Activated CD4-positive, alpha-beta T cell treated with anti-CD3 and anti-CD28 coated beads, Interleukin-2, Interleukin-6, amounts not matched to agents 100 ng/mL and 50 ng/mL, durations not matched to agents 16 hours and 8 hours (primary cell): ENCODE measurements at regions not wholly inside any gene's neighbourhood (a gene's known extent, or its start where the extent isn't known, plus 50 kb on each side); places are given as distances from the start of the nearest gene placed in this dataset.
"Not testable (repeated sequence)": the region's sequence is repeated elsewhere in the genome, so short reads cannot be mapped to it uniquely, and the experiment has no call there.

Source experiments
- DNase-seq: peaks from one replicate; pipeline ENCODE4 v3.0.0-alpha.2; 2020

DNA sequence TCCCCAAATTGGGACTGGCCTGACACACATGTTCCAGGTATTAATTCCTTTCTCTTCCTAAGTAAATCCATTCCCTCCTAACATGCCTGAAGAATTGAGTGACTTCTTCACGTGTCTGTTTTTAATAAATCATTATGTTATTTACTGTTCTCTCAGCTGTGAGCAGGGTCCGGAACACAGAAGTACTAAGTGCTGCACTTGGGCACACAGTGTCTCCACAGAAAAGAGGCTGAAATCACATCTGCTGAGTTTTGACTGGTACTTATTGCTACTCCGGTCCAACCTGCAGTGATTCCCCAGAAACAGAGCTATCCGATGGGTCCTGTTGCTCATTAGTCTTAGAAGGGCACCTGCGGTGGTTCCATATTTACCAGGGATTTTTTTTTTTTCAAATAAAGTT is 202.6 kb downstream of the RBM46 start:
- no peak for DNase-seq

DNA sequence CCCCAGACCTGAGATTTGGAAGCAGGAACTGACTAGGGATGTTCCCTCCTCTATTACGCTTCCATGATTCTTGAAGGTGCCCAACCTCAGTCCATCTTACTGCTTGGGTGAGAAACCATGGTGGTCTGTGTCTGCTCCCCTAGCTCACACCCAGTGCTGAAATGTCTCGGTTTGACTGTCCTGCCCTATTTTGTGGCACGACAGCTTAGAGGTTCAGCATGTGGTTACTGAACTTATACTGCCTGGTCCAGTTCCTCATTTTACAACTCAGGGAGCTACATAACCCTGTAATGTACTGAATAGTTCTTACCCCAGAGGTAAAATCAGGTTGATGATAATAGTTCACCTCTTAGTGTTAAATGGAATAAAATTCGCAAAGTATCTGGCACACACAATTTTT is 203.1 kb downstream of the RBM46 start:
- DNase-seq: no peak

DNA sequence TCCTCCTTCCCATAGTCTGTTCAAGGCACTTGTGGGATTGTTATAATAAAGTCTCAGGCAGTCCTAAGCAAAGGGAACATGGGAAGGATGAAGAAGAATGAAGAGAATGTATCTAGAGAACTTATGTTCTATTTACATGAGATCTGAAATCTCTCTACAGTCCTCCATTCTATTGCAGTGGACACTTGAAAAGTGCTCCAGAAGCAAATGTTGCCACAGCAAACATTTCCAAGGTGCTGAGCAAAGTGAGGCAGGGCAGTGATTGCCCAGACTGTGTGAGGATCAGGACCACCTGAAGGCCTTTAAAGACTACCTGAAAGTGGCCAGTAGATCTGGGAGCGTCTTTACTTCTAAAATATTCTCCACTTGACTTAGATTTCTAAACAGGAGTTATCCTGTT is 203.5 kb downstream of the RBM46 start:
- no peak for DNase-seq

DNA sequence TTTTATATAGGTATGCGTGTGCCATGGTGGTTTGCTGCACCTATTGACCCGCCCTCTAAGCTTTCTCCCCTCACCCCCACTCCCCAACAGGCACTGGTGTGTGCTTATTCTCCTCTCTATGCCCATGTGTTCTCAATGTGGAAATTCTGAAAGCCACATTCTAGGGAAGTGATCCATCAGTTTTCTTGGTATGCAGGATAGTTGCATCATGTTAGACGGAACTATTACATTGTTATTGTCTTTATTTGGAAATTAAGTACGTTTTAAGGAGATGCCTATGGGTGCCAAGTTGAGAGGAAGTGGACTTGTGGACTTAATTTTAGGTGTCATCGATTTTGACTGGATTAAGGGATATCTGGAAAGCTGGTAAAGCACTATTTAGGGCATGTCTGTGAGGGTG is 204.6 kb downstream of the RBM46 start:
- no peak for DNase-seq

DNA sequence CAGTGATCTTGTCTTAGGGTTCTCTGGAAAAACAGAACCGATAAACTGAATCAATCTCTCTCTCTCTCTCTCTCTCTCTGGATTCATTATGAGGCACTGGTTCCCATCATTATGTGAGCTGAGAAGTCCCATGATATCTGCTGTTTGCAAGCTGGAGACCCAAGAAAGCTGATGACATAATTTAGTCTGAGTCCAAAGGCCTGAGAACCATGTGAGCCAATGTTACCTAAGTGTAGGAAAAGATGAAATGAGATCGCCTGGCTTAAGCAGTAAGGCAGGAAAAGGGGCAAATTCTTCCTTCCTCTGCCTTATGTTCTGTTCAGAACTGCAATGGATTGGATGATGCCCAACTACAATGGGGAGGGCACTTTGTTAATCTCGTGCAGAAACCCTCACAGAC is 207.4 kb downstream of the RBM46 start:
- DNase-seq: no peak

DNA sequence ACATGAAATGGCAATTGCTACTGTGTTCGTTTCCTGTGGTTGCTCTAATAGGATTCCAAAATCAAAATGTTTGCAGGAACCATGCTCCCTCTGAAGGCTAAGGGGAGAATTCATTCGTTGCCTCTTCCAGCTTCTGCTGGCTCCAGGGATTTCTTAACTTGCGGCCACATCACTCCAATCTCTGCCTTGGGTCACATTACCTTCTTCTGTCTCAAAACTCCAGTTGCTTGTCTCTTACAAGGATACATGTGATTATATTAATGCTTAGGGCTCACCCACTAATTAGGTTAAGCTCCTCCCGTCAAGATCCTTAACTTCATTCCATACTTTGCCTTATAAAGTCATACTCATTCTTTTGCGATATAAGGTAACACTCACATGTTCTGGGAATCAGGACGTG is 208.4 kb downstream of the RBM46 start:
- DNase-seq: no peak

DNA sequence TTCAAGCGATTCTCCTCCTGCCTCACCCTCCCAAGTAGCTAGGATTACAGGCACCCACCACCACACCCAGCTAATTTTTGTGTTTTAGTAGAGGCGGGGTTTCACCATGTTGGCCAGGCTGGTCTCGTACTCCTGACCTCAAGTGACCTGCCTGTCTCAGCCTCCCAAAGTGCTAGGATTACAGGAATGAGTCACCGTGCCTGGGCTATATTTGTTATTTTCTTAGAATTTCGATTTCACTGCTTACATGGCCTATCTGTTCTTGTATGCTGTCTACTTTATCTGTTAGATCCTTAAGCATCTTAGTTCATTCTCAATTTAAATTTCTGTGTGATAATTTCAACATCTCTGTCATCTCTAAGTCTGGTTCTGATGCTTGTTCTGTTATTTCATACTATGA is 210.6 kb upstream of the NPY2R start:
- not testable (repeated sequence) for DNase-seq

DNA sequence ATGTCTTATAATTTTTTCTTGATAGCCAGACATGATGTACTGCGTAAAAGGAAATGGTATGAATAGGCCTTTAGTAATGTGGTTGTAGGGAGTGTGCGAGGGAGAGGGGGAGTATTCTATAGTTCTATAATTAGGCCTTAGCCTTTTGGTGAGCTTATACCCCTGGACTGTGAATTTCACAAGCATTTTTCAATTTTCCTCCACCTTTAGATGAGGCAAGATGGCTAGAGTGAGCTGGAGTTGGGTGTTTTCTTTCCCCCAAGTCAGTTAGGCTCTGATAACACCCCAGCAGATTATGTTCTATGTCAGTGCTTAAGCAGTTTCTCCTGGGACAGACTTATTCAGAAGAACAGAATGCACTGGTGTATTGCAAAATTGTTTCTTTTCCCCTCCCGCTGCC is 210.2 kb upstream of the NPY2R start:
- no peak for DNase-seq

DNA sequence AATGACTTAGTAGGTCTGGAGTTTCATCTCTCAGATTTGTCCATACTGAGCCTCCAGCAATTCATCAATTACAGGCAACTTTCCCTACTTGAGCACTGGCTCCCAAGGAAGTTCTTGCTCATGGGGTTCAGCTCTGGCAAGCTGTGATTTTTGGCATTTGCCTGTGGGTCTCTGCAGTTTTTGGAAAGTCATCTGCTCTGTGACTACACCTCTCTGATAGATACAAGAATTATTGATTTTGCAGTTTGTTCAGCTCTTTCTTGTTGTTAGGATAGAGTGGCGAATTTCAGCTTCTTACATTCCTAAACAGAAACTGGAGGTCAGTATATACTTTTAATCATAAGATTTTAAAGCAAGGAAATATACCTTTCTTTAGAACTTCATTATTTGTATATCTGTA is 209.7 kb upstream of the NPY2R start:
- no peak for DNase-seq

DNA sequence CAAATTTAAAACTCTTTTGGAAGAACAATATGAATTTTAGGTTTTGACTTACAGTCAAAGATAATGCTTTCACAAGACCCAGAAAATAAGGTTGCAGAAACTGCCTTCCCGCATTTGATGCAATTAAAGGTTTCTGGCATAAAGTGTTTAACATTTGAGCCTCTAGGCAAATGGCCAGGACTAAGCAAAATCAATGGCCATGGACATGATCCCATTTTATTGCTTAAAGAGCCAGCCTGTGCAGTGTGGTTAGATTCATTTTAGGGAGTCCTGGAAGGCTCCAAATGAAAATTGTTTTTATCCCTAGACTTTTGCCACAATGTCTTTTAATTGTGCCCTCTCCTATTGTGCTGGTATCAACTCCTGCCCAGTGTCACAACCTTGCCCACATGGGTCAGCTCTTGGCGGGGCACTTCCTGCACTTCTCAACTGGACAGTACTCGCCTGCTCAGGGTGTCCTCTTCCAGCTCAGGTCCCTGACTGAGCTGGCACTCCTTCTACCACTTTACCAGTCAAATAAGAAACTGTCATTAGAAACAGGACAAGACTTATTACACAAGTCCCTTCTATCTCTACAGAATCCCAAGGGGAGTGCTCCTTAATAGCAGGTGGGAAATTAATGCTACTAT is 208.4 kb upstream of the NPY2R start:
- DNase-seq: no peak

DNA sequence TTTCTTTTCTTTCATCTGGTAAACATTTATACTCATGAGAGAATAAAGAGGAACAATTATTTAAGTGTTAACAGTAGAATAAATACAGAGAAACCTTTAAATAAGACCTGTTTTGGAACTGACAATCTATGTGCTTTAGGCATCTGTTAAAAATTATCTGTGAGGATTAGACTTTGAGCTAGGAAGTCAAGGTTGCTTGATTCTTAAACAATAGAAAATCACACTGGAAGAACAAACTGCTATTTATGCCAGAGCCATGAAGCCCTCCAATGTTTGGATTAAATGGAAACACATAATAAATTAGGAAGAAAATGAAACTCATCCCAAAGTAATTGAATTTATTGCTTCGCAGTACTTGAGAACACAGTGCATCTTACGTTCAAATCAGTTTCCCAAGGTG is 207.2 kb upstream of the NPY2R start:
- no peak for DNase-seq

DNA sequence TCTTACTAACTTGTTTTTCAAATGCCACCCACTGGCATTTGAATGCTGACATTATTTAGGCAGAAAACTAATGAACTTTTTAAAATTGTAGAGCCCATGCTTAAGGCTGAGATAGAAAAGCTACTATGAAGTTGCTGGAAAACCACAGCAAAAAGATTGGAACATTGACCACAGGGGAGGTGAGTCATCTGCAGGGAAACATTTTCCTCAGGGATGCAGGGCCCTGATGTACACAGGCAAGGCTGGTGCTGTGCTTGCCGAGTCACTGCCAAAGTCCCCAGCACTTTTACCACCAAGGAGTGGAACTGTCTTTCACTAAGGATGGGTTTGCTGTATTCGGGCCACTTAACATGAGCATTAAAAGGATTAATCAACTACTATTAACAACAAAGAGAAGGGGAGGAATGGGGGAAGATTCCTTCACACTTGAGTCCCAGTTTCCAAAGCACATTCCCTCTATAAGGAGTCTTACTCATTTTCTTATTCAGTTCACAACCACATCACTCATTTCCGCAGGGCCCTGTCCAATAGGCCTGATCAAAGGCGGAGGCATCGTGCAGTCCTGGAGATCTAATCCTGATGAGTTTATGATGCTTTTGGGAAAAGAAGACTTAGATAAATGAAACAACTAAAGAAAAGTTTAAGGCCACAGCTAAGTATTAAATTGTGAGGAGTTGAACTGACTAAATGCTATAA is 202.9 kb upstream of the NPY2R start:
- DNase-seq: no peak

DNA sequence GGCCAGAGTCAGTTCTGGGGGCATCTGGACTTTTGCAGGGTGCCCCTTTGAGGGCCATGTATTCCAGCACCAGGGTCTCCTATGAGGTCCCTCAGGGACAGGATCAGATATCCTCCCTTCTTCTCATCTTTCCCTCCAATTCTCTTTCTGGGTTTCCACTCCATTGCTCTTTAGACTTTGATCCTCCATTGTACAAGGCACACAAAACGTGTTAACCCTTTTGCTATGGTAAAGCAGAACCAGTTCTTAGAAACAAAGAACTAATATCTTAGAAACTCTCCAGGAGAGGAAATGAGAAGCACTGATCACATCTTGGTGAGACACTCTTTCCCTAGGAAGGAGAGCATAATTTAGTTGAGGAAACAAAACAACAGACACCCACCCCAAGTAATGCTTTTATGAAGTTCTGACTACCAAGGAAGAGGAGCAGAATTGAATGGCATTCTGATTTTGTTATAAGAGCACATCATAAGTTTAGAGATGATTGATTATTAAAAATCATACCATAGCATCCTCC is 200.7 kb upstream of the NPY2R start:
- DNase-seq: no peak

DNA sequence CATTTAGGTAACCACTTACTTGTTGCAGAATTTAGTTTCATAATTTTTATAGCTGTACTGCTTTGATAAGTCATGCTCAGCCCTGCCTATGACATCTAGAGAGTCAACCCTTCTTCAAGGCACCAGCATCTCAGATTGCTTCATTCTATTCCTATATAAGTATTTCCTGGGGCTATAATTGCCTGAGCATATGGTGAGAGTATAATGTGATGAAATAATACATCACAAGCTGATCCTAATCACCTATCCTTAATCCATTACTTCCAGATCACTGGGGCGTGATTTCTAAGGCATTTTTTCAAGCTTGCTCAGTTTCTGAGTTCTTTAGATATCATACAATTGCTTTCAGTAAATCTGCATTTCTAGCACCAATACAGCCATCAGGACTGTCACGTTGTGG is 200.0 kb upstream of the NPY2R start:
- DNase-seq: no peak

DNA sequence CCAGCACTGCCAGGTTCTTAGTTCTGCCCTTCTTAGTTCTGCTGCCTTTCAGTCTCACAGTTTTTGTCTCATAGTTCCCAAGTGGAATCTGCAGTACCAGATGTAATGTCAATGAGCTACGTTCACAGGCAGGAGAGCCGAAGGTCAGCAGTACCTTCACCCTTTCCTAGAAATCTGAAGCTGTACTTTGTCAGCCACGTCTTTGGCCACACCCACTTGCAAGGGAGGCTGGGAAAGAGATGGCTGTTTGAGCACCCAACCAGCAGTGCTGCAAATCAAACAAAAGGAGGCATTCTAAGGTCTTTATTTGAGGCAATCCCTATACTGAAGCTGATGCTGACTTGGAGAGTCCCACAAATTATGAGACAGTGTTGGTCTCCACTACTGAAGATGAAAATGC is 199.1 kb upstream of the NPY2R start:
- DNase-seq: no peak

DNA sequence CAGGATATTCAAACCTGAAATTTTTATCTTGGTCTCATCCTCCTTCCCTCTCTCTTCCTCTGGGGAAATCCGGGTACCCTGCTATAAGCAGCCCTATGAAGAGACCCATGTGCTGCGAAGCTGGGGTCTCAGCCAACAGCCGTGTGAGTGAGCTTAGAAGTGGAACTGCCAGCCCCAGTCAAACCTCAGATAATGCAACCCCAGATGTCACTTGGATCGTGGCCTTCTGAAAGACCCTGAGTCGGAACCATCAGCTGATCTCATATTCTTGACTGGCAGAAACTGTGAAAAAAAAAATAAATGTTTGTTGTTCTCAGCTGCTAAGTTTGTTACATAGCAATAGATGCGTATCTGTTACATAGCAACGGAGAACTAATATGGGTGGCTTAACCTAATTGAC is 198.1 kb upstream of the NPY2R start:
- no peak for DNase-seq

DNA sequence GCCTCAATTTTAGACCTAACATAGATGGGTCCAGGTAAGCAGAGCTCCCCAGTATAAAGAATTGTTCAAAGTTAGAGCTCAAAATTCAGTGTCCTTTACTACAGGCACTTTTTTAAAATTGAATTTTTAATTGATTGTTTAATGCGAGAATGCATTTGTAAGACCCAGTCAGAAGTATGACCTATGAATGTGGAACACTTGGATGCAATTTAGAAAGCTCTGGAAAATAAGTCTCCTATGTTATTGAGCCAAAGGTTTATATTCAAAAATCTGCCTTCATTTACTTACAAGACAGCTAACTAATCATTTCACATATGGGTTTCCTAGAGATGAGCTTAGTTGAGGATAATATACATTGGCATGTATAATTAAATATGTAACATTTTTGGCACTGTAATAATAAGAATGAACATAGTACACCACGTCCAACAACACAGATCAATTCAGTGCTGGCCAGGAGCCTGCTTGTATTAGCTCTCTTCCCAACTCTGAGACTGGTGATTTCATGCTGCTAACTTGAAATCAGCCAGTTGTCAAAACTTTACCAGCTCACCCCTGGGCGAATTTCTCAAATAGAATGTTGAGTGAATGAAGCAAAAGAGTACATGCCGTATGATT is 197.2 kb upstream of the NPY2R start:
- DNase-seq: no peak

DNA sequence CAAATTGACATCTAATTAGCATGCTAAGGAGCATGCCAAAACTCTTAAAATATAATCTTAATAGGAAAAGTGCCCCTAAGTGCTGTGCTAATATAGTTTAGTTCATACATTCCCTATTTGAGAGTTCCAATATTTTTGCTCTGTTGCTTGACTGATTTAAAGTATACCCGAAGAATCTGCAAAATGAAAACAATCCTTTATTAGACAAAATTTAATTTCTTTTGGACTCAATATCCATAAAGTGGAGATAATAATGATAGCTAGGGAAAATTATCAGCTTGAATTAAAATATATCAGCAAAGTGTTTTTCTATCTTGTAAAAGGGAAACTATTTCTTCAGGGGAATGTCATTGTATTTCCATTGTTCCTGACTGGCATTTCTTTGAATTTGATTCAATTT is 196.0 kb upstream of the NPY2R start:
- DNase-seq: no peak

DNA sequence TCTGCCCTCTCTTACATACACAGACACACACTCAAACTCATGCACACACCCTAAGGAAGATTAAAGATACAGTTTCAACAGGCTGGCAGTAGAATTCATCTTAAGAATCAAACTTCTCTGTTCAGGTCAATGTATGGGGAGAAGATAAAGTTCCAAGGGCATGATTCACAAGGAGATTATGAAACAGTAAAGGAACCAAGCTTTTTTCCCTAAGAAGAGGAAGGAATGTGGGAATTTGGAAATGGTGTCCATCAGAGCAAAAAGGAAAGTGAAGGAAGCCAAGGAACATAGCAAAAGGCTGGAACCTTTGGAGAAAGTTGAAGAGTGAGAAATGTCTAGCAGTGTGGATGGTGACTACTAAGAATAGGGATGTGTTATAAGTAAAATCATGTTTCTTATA is 191.0 kb upstream of the NPY2R start:
- DNase-seq: no peak

DNA sequence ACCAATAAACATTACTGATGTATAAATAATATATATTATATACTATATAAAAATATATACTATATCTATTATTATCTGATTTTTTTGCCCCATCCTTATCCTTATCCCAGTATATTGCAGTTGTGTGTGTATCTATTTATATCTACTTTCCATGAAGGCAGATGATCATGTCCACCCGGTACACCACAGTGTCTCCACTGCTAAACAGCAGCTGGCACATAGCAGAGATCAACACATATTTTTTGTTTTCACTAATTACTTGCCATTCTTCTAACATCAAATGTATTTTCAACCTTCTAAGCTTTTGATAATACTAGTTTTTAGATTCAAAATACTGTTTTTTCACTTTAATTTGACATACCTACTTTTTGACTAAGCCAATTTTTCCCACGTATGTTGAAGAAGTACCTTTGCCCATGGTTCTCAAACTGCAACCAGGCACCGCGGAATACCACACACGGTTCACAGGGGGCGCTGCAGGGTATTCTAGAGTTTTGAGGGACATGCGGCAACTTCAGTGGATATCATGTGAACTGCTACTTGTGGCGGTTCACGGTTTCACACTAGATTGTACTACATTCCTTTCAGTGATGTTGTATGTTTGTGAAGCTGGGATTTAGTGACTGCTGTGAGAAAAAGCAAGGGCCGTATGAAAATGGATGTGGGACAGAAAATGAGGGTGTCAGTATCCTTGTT is 182.5 kb upstream of the NPY2R start:
- DNase-seq: peak; percentile 27

DNA sequence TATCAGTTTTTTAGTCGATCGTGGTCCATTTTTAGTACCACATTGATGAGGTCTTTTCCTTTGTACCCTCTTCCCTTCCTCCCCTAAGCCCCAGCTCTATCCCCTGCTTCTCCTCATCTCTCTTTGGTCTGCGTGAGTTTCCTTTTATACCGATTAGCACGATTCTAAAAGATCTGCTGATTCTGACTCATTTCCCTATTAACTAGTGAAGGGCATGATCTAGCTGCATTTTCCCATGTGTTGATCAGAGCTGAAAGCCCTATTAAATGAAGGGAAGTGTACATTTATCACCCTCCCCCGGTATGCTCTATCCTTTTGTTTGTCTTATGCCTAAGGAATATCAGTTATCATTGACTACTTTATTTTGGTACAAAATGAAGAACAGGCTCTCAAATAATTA is 181.7 kb upstream of the NPY2R start:
- DNase-seq: no peak

DNA sequence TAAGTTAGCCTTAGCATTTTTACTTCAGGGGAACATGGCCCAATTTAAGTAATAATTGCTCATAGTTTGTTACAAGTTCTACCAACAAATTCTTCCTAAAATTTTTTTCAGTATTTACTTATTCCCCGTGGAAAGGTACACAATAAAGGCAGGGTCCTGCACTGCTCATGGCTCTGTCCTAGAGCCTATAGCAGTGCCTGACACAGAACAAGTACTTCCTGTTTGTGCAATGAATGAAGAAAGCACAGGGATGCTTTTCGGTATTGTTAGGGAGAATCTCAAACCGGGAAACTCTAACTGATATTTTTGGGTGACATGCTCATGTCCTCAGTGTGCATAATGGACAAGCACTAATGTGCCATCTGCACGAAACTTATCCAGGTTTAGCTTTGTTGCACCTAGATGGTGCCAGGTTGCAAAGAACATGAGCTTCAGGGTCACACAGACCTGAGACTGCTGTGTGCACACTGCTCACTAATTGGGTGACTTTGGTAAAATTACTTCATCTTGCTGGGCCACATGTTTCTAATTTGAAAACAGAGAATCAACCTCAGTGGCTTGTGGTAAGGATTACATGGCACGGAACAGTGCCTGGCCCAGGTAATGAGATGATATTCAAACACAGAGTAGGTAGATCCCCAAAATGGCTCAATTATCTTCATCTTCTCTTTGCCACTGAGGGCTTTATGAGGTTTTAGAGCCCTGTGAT is 175.8 kb upstream of the NPY2R start:
- DNase-seq: no peak

DNA sequence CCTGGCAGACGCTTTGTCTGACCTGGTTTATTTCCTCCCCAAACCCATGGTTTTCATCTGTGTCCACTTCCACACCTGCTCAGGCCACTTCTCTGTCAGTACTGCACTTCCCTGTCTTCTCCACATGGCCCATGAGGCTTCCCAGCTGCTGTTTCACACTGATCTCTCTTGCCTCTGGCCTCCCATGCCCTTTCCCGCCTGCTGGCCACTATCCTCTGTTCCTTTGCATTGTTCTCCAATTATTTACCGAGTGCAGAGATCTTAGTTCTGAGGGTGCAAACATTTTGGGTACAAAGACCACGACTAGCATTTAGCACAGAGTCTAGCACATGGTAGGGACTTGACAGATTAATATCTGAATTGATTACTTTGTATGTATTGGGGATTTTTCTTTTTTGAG is 174.8 kb upstream of the NPY2R start:
- no peak for DNase-seq
